AG10803 (cell line): ENCODE measurements at regions not wholly inside any gene's neighbourhood (a gene's known extent, or its start where the extent isn't known, plus 50 kb on each side); places are given as distances from the start of the nearest gene placed in this dataset.
"Not testable (repeated sequence)": the region's sequence is repeated elsewhere in the genome, so short reads cannot be mapped to it uniquely, and the experiment has no call there.

Experiments
- DNase-seq: peaks from one replicate; pipeline ENCODE4 v3.0.0; 2010; ENCODE audit warnings: low read depth
- H3K4me3 ChIP-seq: 2 replicates; pipeline ENCODE4 v1.5.1; 2011; ENCODE audit warnings: mild to moderate bottlenecking, low read length, control low read depth
- TF ChIP-seq, protein P1 (sequence below): conservative IDR thresholded peaks from 2 replicates; pipeline ENCODE4 v1.5.1; 2011; ENCODE audit warnings: mild to moderate bottlenecking, low read length, control low read depth, inconsistent platforms

DNA sequence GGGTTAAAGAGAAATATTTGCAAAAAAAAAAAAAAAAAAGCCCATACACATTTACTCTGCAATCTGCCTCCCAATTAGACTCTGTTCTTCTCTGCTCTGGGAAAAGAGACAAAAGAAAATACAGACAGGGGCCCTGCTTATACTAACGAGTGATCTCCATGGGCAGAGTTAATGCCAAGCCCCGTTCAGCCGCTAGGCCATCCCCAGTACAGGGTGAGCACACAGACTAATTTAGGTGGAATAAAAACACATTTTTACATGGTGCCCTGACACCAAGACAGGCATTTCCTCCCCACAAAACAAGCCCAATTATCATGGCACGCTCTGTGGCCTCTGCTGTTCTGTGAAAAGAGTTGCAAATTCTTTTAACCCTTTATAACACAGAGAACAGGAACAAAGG lies 356.3 kb upstream of the C16orf82 start:
- TF ChIP-seq, protein P1, sequence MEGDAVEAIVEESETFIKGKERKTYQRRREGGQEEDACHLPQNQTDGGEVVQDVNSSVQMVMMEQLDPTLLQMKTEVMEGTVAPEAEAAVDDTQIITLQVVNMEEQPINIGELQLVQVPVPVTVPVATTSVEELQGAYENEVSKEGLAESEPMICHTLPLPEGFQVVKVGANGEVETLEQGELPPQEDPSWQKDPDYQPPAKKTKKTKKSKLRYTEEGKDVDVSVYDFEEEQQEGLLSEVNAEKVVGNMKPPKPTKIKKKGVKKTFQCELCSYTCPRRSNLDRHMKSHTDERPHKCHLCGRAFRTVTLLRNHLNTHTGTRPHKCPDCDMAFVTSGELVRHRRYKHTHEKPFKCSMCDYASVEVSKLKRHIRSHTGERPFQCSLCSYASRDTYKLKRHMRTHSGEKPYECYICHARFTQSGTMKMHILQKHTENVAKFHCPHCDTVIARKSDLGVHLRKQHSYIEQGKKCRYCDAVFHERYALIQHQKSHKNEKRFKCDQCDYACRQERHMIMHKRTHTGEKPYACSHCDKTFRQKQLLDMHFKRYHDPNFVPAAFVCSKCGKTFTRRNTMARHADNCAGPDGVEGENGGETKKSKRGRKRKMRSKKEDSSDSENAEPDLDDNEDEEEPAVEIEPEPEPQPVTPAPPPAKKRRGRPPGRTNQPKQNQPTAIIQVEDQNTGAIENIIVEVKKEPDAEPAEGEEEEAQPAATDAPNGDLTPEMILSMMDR = no peak
- H3K4me3 ChIP-seq = no peak overlapping the region
- no peak for DNase-seq

DNA sequence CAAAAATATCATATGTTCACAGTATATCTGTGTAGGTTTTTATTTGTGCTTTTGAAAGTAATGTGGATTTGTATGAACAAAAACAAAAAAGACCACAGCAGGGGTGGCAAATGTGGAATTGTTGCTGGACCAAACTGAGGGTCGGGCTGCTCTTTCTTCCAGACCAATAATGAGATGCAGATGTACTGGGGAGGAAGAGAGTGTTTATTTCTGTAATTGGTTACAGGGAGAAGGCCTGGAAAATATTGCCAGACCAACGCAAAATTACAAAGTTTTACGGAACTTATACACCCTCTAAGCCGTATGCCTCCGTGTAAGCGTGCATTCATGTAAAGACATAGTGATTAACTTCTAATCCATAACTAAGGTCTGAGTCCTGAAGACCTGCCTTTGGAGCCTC lies 353.9 kb upstream of the C16orf82 start:
- DNase-seq = no peak
- TF ChIP-seq, protein P1 = no peak
- H3K4me3 ChIP-seq = no peak overlapping the region

DNA sequence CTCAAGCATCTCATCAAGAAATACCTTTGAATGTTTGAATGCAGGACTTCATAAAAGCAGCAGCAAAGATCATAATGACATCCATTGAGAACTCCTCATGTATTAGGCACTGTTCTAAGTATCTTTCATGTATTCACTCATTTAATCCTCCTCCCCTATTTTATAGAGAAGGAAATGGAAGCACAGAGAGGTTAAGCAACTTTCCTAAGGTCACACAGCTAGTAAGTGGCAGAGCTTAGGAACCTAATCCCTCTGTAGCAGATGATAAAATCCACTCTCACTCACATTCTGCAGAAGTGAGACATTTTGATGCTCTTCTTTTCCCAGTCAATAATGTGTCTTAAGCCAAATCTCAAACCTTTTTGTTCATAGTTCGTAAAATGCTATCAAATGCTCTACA lies 350.8 kb upstream of the C16orf82 start:
- no peak for DNase-seq
- H3K4me3 ChIP-seq = no peak overlapping the region
- TF ChIP-seq, protein P1 = no peak

DNA sequence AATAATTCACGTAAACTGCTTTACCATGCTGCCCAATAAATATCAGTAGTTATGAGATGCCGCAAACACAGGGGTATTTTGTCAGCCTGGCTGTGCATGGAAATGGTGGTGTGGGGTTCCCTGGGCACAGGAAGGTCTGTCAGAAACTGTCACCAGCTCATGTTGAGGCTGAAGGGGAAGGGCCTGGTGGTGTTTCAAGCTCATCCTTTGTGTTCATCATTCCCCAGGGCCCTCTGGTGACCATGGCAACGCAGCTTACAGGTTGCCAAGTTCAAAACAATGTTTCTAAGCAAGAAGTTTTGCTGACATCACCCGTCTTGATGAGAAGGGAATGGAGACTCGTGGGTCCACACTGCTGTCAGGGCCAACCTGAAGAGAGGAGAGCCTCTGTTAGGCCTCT lies 348.9 kb upstream of the C16orf82 start:
- H3K4me3 ChIP-seq = no peak overlapping the region
- TF ChIP-seq, protein P1 = no peak
- no peak for DNase-seq

DNA sequence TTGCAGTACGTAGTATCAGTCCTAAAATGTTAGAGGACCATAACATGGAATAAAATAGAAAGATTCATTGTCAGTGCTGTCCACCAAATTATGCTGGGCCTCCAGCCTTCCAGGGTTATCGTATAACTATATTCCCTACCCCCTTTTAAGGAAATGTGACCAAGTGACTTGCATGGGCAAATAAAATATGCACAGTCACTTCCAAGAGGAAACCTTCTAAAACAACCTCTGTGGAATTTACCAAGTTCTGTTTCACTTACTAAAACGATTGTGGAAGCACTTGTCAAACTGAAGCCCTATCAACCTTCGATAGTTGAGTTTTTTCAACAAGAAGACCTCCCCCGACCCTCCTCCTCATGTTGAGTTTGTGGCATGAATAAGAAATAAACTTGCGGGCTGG lies 345.4 kb upstream of the C16orf82 start:
- DNase-seq = no peak
- TF ChIP-seq, protein P1 = no peak

DNA sequence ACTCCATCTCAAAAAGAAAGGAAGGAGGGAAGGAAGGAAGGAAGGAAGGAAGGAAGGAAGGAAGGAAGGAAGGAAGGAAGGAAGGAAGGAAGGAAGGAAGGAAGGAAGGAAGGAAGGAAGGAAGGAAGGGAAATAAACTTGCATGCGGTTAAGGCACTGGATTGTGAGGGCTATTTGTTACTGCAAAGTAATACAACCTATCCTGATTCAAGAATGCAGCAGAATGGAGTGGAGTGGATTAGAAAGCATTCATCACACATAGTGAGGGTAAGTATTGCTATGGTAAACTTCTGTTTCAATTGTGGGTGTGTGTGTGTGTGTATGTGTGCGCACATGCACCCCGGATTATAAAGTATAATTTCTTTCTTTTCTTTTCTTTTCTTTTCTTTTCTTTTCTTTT lies 344.8 kb upstream of the C16orf82 start:
- not testable (repeated sequence) for H3K4me3 ChIP-seq, DNase-seq

More for the DNA sequence above, 345.4 kb upstream of the C16orf82 start:
- H3K4me3 ChIP-seq = no peak overlapping the region

DNA sequence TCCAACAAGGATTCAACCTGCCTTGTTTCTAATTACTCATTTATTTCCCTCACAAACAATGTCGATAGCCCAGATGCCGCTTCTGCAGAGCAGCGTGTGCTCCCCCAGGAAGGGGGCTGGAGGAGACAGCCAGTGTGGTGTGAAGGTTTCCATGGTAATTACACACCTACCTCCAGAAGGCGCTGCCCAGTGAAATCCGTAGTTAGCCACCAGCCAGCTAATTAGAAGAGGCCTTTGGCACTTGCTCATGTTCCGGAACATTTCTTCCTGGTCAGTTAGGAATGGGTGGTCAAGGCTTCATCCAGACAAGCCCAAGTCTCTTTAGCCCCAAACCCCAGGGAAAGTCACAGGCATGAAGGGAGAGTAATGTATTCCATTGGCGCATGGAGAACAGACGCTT lies 342.5 kb upstream of the C16orf82 start:
- no peak for DNase-seq
- no peak overlapping the region for H3K4me3 ChIP-seq
- TF ChIP-seq, protein P1 = no peak

DNA sequence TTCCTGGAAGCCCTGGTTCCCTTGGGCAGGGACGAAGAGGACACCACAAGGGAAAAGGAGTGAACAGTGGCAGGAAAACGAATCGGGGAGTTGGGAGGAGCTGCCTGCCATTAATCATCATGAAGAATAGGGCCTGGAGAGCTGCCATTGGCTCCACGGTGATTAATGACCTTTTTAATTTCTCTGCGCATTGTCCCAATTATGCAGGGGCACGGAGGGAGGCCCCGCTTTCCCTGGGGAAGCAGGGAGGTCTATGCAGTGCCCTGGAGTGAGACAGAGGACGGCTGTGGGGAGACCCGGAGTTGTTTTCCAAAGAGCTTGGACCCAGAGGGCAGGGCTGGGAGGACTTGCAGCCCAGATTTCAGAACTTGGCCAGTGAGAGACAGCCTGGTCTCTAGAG lies 338.9 kb upstream of the C16orf82 start:
- no peak overlapping the region for H3K4me3 ChIP-seq
- TF ChIP-seq, protein P1 = no peak
- no peak for DNase-seq
